ENCODE measurements at regions not wholly inside any gene's neighbourhood (a gene's known extent, or its start where the extent isn't known, plus 50 kb on each side); places are given as distances from the start of the nearest gene placed in this dataset.

- TF ChIP-seq RAD21 (IDR thresholded peaks at IDR 0.05; ENCODE audit: low read depth) (no peak), FOXM1 (IDR thresholded peaks at IDR 0.05; ENCODE audit: borderline replicate concordance, low read depth) (no peak), TEAD4 (IDR thresholded peaks at IDR 0.05) (no peak), EP300 (IDR thresholded peaks at IDR 0.05; ENCODE audit: borderline replicate concordance) (no peak), YY1 (IDR thresholded peaks at IDR 0.05; ENCODE audit: low read depth) (no peak), USF1 (IDR thresholded peaks at IDR 0.05) (no peak), CEBPB (IDR thresholded peaks at IDR 0.05) (no peak), REST (IDR thresholded peaks at IDR 0.05; ENCODE audit: low read depth) (no peak), TAF1 (IDR thresholded peaks at IDR 0.05; ENCODE audit: low read depth) (no peak), TCF12 (IDR thresholded peaks at IDR 0.05; ENCODE audit: low read depth) (no peak), CREB1 (IDR thresholded peaks at IDR 0.05; ENCODE audit: low read depth) (no peak), MAX (IDR thresholded peaks at IDR 0.05) (no peak), NFIC (IDR thresholded peaks at IDR 0.05) (no peak), EGR1 (IDR thresholded peaks at IDR 0.05) (no peak)
These were observed 643.5 kb upstream of the SOX9 start for GRCh38 chr17:71477356-71477755.
